OCI-LY3 (cell line): ENCODE measurements at regions not wholly inside any gene's neighbourhood (a gene's known extent, or its start where the extent isn't known, plus 50 kb on each side); places are given as distances from the start of the nearest gene placed in this dataset.
"Not testable (repeated sequence)": the region's sequence is repeated elsewhere in the genome, so short reads cannot be mapped to it uniquely, and the experiment has no call there.

Source experiments
- H2AFZ ChIP-seq: fragments of 200-600, 300-600 bp; shearing (Covaris generic); 2 replicates; pipeline ENCODE4 v1.6.0; 2014; ENCODE audit warnings: antibody characterized with exemption, low read depth, low read length
- H3K27ac ChIP-seq: fragments of 200-600, 300-600 bp; sonication (generic); 2 replicates; pipeline ENCODE4 v1.5.1; 2014; ENCODE audit warnings: mild to moderate bottlenecking, low read length, moderate library complexity, mixed read lengths
- H3K27me3 ChIP-seq: fragments of 200-600, 300-600 bp; sonication (generic); 2 replicates; pipeline ENCODE4 v1.6.1; 2014; ENCODE audit warnings: low read depth, low read length, mixed read lengths
- H3K36me3 ChIP-seq: fragments of 200-600, 300-600 bp; sonication (generic); replicated peaks from 2 replicates; pipeline ENCODE3; 2014; ENCODE audit warnings: low read depth, low read length, mixed read lengths
- H3K4me1 ChIP-seq: fragments of 300-600, 200-600 bp; sonication (generic); 2 replicates; pipeline ENCODE4 v1.6.1; 2014; ENCODE audit warnings: low read length, mixed read lengths
- H3K4me2 ChIP-seq: fragments of 200-600, 300-600 bp; sonication (generic); 2 replicates; pipeline ENCODE4 v1.6.1; 2014; ENCODE audit warnings: low read length, mixed read lengths
- H3K4me3 ChIP-seq: fragments of 300-600, 200-600 bp; sonication (generic); 2 replicates; pipeline ENCODE4 v1.5.1; 2014; ENCODE audit warnings: antibody characterized with exemption, mild to moderate bottlenecking, low read length, moderate library complexity
- H3K79me2 ChIP-seq: fragments of 300-600, 200-600 bp; shearing (Covaris generic); 2 replicates; pipeline ENCODE4 v1.6.1; 2014; ENCODE audit warnings: mild to moderate bottlenecking, low read length, mixed read lengths
- H3K9ac ChIP-seq: fragments of 300-600, 200-600 bp; shearing (Covaris generic); 2 replicates; pipeline ENCODE4 v1.6.0; 2014; ENCODE audit warnings: mild to moderate bottlenecking, low read length, moderate library complexity
- H3K9me3 ChIP-seq: fragments of 200-600, 300-600 bp; shearing (Covaris generic); 2 replicates; pipeline ENCODE4 v1.6.1; 2014; ENCODE audit warnings: low read length, mixed read lengths; ENCODE audit not compliant: insufficient read depth
- H4K20me1 ChIP-seq: fragments of 200-600, 300-600 bp; sonication (generic); 2 replicates; pipeline ENCODE4 v1.6.1; 2016; ENCODE audit warnings: low read length, mixed read lengths; ENCODE audit not compliant: insufficient read depth
- EZH2phosphoT487 ChIP-seq: fragments of 200-600 bp; shearing (Covaris generic); IDR thresholded peaks from 2 replicates; pipeline ENCODE4 v1.6.1; 2018; ENCODE audit warnings: antibody characterized with exemption, mixed run types, low read depth
- TF ChIP-seq, protein P1 (sequence below): fragments of 200-600, 300-600 bp; sonication (generic); IDR thresholded peaks from 2 replicates; pipeline ENCODE4 v1.5.1; 2014; ENCODE audit warnings: antibody characterized with exemption, low read length, low read depth

- H3K9me3 ChIP-seq, result no peaks in the 10 kb centered on the region
- H3K27ac ChIP-seq, result no peak overlapping the region
- H3K36me3 ChIP-seq, result no peaks in the 10 kb centered on the region
- no peaks in the 10 kb centered on the region for H4K20me1 ChIP-seq
- H2AFZ ChIP-seq, result no peak overlapping the region
- no peaks in the 10 kb centered on the region for H3K27me3 ChIP-seq
- H3K4me3 ChIP-seq, result no peak overlapping the region
- TF ChIP-seq, protein P1, sequence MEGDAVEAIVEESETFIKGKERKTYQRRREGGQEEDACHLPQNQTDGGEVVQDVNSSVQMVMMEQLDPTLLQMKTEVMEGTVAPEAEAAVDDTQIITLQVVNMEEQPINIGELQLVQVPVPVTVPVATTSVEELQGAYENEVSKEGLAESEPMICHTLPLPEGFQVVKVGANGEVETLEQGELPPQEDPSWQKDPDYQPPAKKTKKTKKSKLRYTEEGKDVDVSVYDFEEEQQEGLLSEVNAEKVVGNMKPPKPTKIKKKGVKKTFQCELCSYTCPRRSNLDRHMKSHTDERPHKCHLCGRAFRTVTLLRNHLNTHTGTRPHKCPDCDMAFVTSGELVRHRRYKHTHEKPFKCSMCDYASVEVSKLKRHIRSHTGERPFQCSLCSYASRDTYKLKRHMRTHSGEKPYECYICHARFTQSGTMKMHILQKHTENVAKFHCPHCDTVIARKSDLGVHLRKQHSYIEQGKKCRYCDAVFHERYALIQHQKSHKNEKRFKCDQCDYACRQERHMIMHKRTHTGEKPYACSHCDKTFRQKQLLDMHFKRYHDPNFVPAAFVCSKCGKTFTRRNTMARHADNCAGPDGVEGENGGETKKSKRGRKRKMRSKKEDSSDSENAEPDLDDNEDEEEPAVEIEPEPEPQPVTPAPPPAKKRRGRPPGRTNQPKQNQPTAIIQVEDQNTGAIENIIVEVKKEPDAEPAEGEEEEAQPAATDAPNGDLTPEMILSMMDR, result no peak
- TF ChIP-seq EZH2phosphoT487, result no peak
- H3K9ac ChIP-seq, result no peak overlapping the region
- H3K4me2 ChIP-seq, result no peak overlapping the region
- H3K79me2 ChIP-seq, result no peaks in the 10 kb centered on the region
- H3K4me1 ChIP-seq, result peaks cover 37% of the 10 kb centered on the region
Observed at GRCh38 chr7:142582351-142582750, 166.9 kb upstream of the PRSS1 start.

DNA sequence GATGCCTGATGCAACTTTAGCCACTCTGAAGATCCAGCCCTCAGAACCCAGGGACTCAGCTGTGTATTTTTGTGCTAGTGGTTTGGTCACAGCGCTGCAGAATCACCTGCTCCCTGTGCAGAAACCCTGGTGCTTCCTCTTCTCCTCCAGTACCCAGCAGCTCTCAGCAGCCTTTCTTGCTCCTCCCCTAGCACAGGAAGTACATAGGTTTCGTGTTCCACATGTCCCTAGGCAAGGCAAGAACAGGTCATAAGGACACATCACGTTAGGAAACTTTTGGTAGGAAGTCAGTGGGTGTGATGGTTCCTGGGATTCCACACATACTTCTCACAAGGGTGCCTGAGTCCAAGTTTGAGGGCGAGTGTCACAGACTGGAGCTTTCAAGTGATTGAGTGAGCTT lies 167.9 kb upstream of the PRSS1 start:
- Histone ChIP-seq H3K36me3 (no peaks in the 10 kb centered on the region), H3K79me2 (no peaks in the 10 kb centered on the region), H3K9ac (no peak overlapping the region; the same call in 1 of the 2 replicates), H2AFZ (peak overlapping the region; percentile 94), H4K20me1 (no peaks in the 10 kb centered on the region), H3K4me2 (peak overlapping the region; percentile 75), H3K9me3 (no peaks in the 10 kb centered on the region), H3K4me3 (peak overlapping the region; percentile 29), H3K27ac (no peak overlapping the region), H3K4me1 (peaks cover 37% of the 10 kb centered on the region), H3K27me3 (no peaks in the 10 kb centered on the region)
- TF ChIP-seq, protein P1, result no peak
- TF ChIP-seq EZH2phosphoT487, result no peak

- Histone ChIP-seq H2AFZ (no peak overlapping the region), H3K9ac (no peak overlapping the region), H3K4me2 (0 out of 2 replicates have a peak overlapping the region, but pooled peaks have one; percentile 6), H4K20me1 (no peaks in the 10 kb centered on the region), H3K4me1 (peaks cover 37% of the 10 kb centered on the region), H3K36me3 (no peaks in the 10 kb centered on the region), H3K9me3 (no peaks in the 10 kb centered on the region), H3K79me2 (no peaks in the 10 kb centered on the region), H3K4me3 (no peak overlapping the region), H3K27me3 (no peaks in the 10 kb centered on the region), H3K27ac (no peak overlapping the region)
- no peak for TF ChIP-seq EZH2phosphoT487
Observed at GRCh38 chr7:142579946-142580345, 169.3 kb upstream of the PRSS1 start.

GRCh38 chr7:142575351-142575750 lies 173.9 kb upstream of the PRSS1 start:
- H4K20me1 ChIP-seq, H3K36me3 ChIP-seq, H3K4me2 ChIP-seq, H3K9ac ChIP-seq, H3K4me1 ChIP-seq, H3K27ac ChIP-seq, H3K79me2 ChIP-seq, H3K9me3 ChIP-seq, H2AFZ ChIP-seq, H3K4me3 ChIP-seq: not testable (repeated sequence)
- peaks cover 19% of the 10 kb centered on the region for H3K27me3 ChIP-seq

DNA sequence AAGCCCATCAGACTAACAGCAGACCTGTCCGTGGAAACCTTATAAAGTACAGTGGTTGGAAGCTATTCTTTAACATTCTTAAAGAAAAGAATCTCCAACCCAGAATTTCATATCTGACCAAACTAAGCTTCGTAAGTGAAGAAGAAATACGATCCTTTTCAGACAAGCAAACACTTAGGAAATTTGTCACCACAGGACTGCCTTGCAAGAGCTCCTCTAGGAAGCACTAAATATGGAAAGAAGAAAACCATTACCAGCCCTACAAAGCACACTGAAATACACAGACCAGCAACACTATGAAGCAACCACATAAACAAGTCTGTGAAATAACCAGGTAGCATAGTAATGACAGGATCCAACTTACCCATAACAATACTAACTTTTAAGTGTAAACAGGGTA lies 177.7 kb upstream of the PRSS1 start:
- no peaks in the 10 kb centered on the region for H3K79me2 ChIP-seq
- no peak overlapping the region for H3K9ac ChIP-seq
- no peak overlapping the region for H3K4me3 ChIP-seq
- TF ChIP-seq EZH2phosphoT487, result no peak
- TF ChIP-seq, protein P1, result no peak
- no peak overlapping the region for H3K4me2 ChIP-seq
- H3K27me3 ChIP-seq, result peaks cover 33% of the 10 kb centered on the region
- no peak overlapping the region for H2AFZ ChIP-seq
- no peaks in the 10 kb centered on the region for H3K9me3 ChIP-seq
- H3K4me1 ChIP-seq, result no peaks in the 10 kb centered on the region
- H3K36me3 ChIP-seq, result no peaks in the 10 kb centered on the region
- H4K20me1 ChIP-seq, result no peaks in the 10 kb centered on the region
- no peak overlapping the region for H3K27ac ChIP-seq
